DMS 273 (cell line): ENCODE measurements at regions not wholly inside any gene's neighbourhood (a gene's known extent, or its start where the extent isn't known, plus 50 kb on each side); places are given as distances from the start of the nearest gene placed in this dataset.
A peak's percentile ranks its signal among the peaks of the same experiment; 100 is the strongest.
"Not testable (repeated sequence)": the region's sequence is repeated elsewhere in the genome, so short reads cannot be mapped to it uniquely, and the experiment has no call there.

ENCODE experiments used
- DNase-seq: peaks from one replicate; lab custom pipeline; 2025; ENCODE audit not compliant: unreplicated experiment; lab: John Stamatoyannopoulos, UW

GRCh38 chr7:106386958-106387357 lies 102.2 kb upstream of the NAMPT start:
- no peak for DNase-seq

GRCh38 chr7:106384373-106384772 lies 99.6 kb upstream of the NAMPT start:
- no peak for DNase-seq

GRCh38 chr7:106382929-106383328 lies 98.1 kb upstream of the NAMPT start:
- no peak for DNase-seq

- DNase-seq = no peak
Measured at GRCh38 chr7:106382129-106382528, 97.3 kb upstream of the NAMPT start.

- DNase-seq = no peak
Measured at GRCh38 chr7:106381252-106381651, 96.5 kb upstream of the NAMPT start.

- DNase-seq = no peak
Measured at GRCh38 chr7:106377847-106378361, 93.1 kb upstream of the NAMPT start.

GRCh38 chr7:106376026-106376799 lies 91.4 kb upstream of the NAMPT start:
- no peak for DNase-seq

- DNase-seq = no peak
Measured at GRCh38 chr7:106375499-106375898, 90.7 kb upstream of the NAMPT start.

- DNase-seq = no peak
Measured at GRCh38 chr7:106374437-106374836, 89.7 kb upstream of the NAMPT start.

GRCh38 chr7:106372595-106373318 lies 88.0 kb upstream of the NAMPT start:
- no peak for DNase-seq

GRCh38 chr7:106372126-106372525 lies 87.3 kb upstream of the NAMPT start:
- no peak for DNase-seq

GRCh38 chr7:106371629-106372028 lies 86.8 kb upstream of the NAMPT start:
- DNase-seq = no peak

GRCh38 chr7:106370542-106370941 lies 85.8 kb upstream of the NAMPT start:
- DNase-seq = no peak

- DNase-seq = no peak
Measured at GRCh38 chr7:106369816-106370215, 85.0 kb upstream of the NAMPT start.

GRCh38 chr7:106369352-106369751 lies 84.6 kb upstream of the NAMPT start:
- no peak for DNase-seq

- DNase-seq = no peak
Measured at GRCh38 chr7:106367664-106368063, 82.9 kb upstream of the NAMPT start.

- peak; percentile 42 for DNase-seq
Measured at GRCh38 chr7:106367018-106367420, 82.2 kb upstream of the NAMPT start.

GRCh38 chr7:106365252-106366005 lies 80.6 kb upstream of the NAMPT start:
- no peak for DNase-seq

- not testable (repeated sequence) for DNase-seq
Measured at GRCh38 chr7:106362507-106362906, 77.7 kb upstream of the NAMPT start.

GRCh38 chr7:106358103-106358663 lies 73.4 kb upstream of the NAMPT start:
- DNase-seq = no peak

- no peak for DNase-seq
Measured at GRCh38 chr7:106357675-106358074, 72.9 kb upstream of the NAMPT start.
